ENCODE measurements at regions not wholly inside any gene's neighbourhood (a gene's known extent, or its start where the extent isn't known, plus 50 kb on each side); places are given as distances from the start of the nearest gene placed in this dataset.

- TF ChIP-seq FOXM1 (IDR thresholded peaks at IDR 0.05; ENCODE audit: borderline replicate concordance, low read depth) (no peak), NFIC (IDR thresholded peaks at IDR 0.05) (no peak), EGR1 (IDR thresholded peaks at IDR 0.05) (no peak)
These were observed 121.4 kb upstream of the LY86 start for GRCh38 chr6:6466967-6467761.

- TF ChIP-seq USF1 (IDR thresholded peaks at IDR 0.05) = no peak
These were observed 119.4 kb upstream of the LY86 start for GRCh38 chr6:6469074-6469473.

DNA sequence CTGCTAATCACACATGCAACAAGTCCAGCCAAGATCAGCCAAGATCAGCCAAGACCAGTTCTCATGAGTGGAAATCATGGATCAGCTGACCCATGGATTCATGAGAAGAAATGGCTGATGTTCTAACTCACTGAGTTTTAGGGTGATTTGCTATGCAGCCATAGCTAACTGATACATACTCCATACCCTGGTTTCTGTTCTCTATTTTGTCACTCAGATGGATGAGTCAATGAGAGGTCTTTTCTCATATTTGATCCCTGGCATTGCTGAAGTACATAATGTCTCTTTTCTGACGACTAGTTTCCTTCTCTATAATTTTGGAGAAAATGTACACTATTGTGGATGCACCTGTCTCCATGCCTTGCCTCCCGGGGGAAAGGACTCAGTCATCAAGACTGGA is 118.4 kb upstream of the LY86 start:
- TF ChIP-seq TAF1 (IDR thresholded peaks at IDR 0.05; ENCODE audit: low read depth) (no peak), RAD21 (IDR thresholded peaks at IDR 0.05; ENCODE audit: low read depth) (no peak), ZBTB7A (IDR thresholded peaks at IDR 0.05; ENCODE audit: low read depth) (no peak), FOXM1 (IDR thresholded peaks at IDR 0.05; ENCODE audit: borderline replicate concordance, low read depth) (no peak), EP300 (IDR thresholded peaks at IDR 0.05; ENCODE audit: borderline replicate concordance) (no peak), CEBPB (IDR thresholded peaks at IDR 0.05) (no peak), CREB1 (IDR thresholded peaks at IDR 0.05; ENCODE audit: low read depth) (no peak), TEAD4 (IDR thresholded peaks at IDR 0.05) (no peak), TCF12 (IDR thresholded peaks at IDR 0.05; ENCODE audit: low read depth) (no peak), USF1 (IDR thresholded peaks at IDR 0.05) (no peak), YY1 (IDR thresholded peaks at IDR 0.05; ENCODE audit: low read depth) (no peak), NFIC (IDR thresholded peaks at IDR 0.05) (no peak), EGR1 (IDR thresholded peaks at IDR 0.05) (no peak)
- TF ChIP-seq, protein P1, sequence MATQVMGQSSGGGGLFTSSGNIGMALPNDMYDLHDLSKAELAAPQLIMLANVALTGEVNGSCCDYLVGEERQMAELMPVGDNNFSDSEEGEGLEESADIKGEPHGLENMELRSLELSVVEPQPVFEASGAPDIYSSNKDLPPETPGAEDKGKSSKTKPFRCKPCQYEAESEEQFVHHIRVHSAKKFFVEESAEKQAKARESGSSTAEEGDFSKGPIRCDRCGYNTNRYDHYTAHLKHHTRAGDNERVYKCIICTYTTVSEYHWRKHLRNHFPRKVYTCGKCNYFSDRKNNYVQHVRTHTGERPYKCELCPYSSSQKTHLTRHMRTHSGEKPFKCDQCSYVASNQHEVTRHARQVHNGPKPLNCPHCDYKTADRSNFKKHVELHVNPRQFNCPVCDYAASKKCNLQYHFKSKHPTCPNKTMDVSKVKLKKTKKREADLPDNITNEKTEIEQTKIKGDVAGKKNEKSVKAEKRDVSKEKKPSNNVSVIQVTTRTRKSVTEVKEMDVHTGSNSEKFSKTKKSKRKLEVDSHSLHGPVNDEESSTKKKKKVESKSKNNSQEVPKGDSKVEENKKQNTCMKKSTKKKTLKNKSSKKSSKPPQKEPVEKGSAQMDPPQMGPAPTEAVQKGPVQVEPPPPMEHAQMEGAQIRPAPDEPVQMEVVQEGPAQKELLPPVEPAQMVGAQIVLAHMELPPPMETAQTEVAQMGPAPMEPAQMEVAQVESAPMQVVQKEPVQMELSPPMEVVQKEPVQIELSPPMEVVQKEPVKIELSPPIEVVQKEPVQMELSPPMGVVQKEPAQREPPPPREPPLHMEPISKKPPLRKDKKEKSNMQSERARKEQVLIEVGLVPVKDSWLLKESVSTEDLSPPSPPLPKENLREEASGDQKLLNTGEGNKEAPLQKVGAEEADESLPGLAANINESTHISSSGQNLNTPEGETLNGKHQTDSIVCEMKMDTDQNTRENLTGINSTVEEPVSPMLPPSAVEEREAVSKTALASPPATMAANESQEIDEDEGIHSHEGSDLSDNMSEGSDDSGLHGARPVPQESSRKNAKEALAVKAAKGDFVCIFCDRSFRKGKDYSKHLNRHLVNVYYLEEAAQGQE (IDR thresholded peaks at IDR 0.05; ENCODE audit: low read depth) = no peak
- TF ChIP-seq, protein P2, sequence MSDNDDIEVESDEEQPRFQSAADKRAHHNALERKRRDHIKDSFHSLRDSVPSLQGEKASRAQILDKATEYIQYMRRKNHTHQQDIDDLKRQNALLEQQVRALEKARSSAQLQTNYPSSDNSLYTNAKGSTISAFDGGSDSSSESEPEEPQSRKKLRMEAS (IDR thresholded peaks at IDR 0.05) = no peak

- TF ChIP-seq TCF12 (IDR thresholded peaks at IDR 0.05; ENCODE audit: low read depth) (no peak), TAF1 (IDR thresholded peaks at IDR 0.05; ENCODE audit: low read depth) (no peak), FOXM1 (IDR thresholded peaks at IDR 0.05; ENCODE audit: borderline replicate concordance, low read depth) (no peak)
These were observed 117.2 kb upstream of the LY86 start for GRCh38 chr6:6471276-6471675.

- no peak for TF ChIP-seq NFIC (IDR thresholded peaks at IDR 0.05)
- TF ChIP-seq, protein P2 (IDR thresholded peaks at IDR 0.05) = no peak
- TF ChIP-seq, protein P1 (IDR thresholded peaks at IDR 0.05; ENCODE audit: low read depth) = no peak
- no peak for TF ChIP-seq CEBPB (IDR thresholded peaks at IDR 0.05)
- TF ChIP-seq EP300 (IDR thresholded peaks at IDR 0.05; ENCODE audit: borderline replicate concordance) = no peak
- TF ChIP-seq USF1 (IDR thresholded peaks at IDR 0.05) = no peak
- no peak for TF ChIP-seq TAF1 (IDR thresholded peaks at IDR 0.05; ENCODE audit: low read depth)
- no peak for TF ChIP-seq FOXM1 (IDR thresholded peaks at IDR 0.05; ENCODE audit: borderline replicate concordance, low read depth)
- no peak for TF ChIP-seq TCF12 (IDR thresholded peaks at IDR 0.05; ENCODE audit: low read depth)
- TF ChIP-seq EGR1 (IDR thresholded peaks at IDR 0.05) = no peak
- no peak for TF ChIP-seq RAD21 (IDR thresholded peaks at IDR 0.05; ENCODE audit: low read depth)
- TF ChIP-seq YY1 (IDR thresholded peaks at IDR 0.05; ENCODE audit: low read depth) = no peak
- TF ChIP-seq ZBTB7A (IDR thresholded peaks at IDR 0.05; ENCODE audit: low read depth) = no peak
- TF ChIP-seq CREB1 (IDR thresholded peaks at IDR 0.05; ENCODE audit: low read depth) = no peak
These were observed 114.2 kb upstream of the LY86 start for GRCh38 chr6:6474170-6474920.
